ENCODE measurements at regions not wholly inside any gene's neighbourhood (a gene's known extent, or its start where the extent isn't known, plus 50 kb on each side); places are given as distances from the start of the nearest gene placed in this dataset.

- DNase-seq, result no peak
- Histone ChIP-seq H3K9me3 (replicated peaks; ENCODE audit: insufficient read depth, low read length) (no peaks in the 10 kb centered on the region), H3K27me3 (replicated peaks; ENCODE audit: insufficient read depth, low read length) (no peaks in the 10 kb centered on the region), H3K4me1 (ENCODE audit: low read length) (no peaks in the 10 kb centered on the region), H4K20me1 (ENCODE audit: insufficient read depth, low read length) (no peaks in the 10 kb centered on the region), H3K27ac (ENCODE audit: low read length) (no peak overlapping the region), H3F3A (ENCODE audit: insufficient read depth, low read length) (no peaks in the 10 kb centered on the region), H3K4me3 (ENCODE audit: low read length) (no peak overlapping the region), H3K36me3 (replicated peaks; ENCODE audit: insufficient read depth, low read length) (no peaks in the 10 kb centered on the region), H3K4me2 (ENCODE audit: low read depth, low read length) (no peak overlapping the region), H3K79me2 (ENCODE audit: low read length) (no peaks in the 10 kb centered on the region), H3K9me2 (replicated peaks; ENCODE audit: insufficient read depth, low read length) (no peaks in the 10 kb centered on the region), H3K9ac (ENCODE audit: low read length) (no peak overlapping the region), H2AFZ (ENCODE audit: low read length) (no peak overlapping the region)
- TF ChIP-seq CTCF (IDR thresholded peaks at IDR 0.05; ENCODE audit: low read length) (no peak), EZH2 (optimal IDR thresholded peaks at IDR 0.05; ENCODE audit: low read depth, low read length) (no peak), EZH2phosphoT487 (IDR thresholded peaks at IDR 0.05; ENCODE audit: low read length) (no peak)
Measured at GRCh38 chr11:101296896-101297295, 167.3 kb upstream of the PGR start.

- H3K27me3 ChIP-seq (replicated peaks; ENCODE audit: insufficient read depth, low read length), result no peaks in the 10 kb centered on the region
- no peak overlapping the region for H3K4me3 ChIP-seq (ENCODE audit: low read length)
- H3K36me3 ChIP-seq (replicated peaks; ENCODE audit: insufficient read depth, low read length), result no peaks in the 10 kb centered on the region
- no peaks in the 10 kb centered on the region for H3K9me2 ChIP-seq (replicated peaks; ENCODE audit: insufficient read depth, low read length)
- no peak for DNase-seq
- H3K27ac ChIP-seq (ENCODE audit: low read length), result no peak overlapping the region
- H3F3A ChIP-seq (ENCODE audit: insufficient read depth, low read length), result no peaks in the 10 kb centered on the region
- no peak overlapping the region for H2AFZ ChIP-seq (ENCODE audit: low read length)
- no peaks in the 10 kb centered on the region for H4K20me1 ChIP-seq (ENCODE audit: insufficient read depth, low read length)
- H3K4me1 ChIP-seq (ENCODE audit: low read length), result no peaks in the 10 kb centered on the region
- TF ChIP-seq CTCF (IDR thresholded peaks at IDR 0.05; ENCODE audit: low read length), result no peak
- no peak for TF ChIP-seq EZH2 (optimal IDR thresholded peaks at IDR 0.05; ENCODE audit: low read depth, low read length)
- TF ChIP-seq EZH2phosphoT487 (IDR thresholded peaks at IDR 0.05; ENCODE audit: low read length), result no peak
- H3K79me2 ChIP-seq (ENCODE audit: low read length), result no peaks in the 10 kb centered on the region
- no peak overlapping the region for H3K9ac ChIP-seq (ENCODE audit: low read length)
- H3K4me2 ChIP-seq (ENCODE audit: low read depth, low read length), result no peak overlapping the region
- H3K9me3 ChIP-seq (replicated peaks; ENCODE audit: insufficient read depth, low read length), result no peaks in the 10 kb centered on the region
Measured at GRCh38 chr11:101292661-101293240, 163.1 kb upstream of the PGR start.

- Histone ChIP-seq H3K79me2 (ENCODE audit: low read length) (no peaks in the 10 kb centered on the region), H3K27ac (ENCODE audit: low read length) (no peak overlapping the region), H3K9me2 (replicated peaks; ENCODE audit: insufficient read depth, low read length) (no peaks in the 10 kb centered on the region), H2AFZ (ENCODE audit: low read length) (no peak overlapping the region), H3K4me2 (ENCODE audit: low read depth, low read length) (no peak overlapping the region), H3F3A (ENCODE audit: insufficient read depth, low read length) (no peaks in the 10 kb centered on the region), H3K9ac (ENCODE audit: low read length) (no peak overlapping the region), H3K4me1 (ENCODE audit: low read length) (no peaks in the 10 kb centered on the region), H3K4me3 (ENCODE audit: low read length) (no peak overlapping the region), H3K9me3 (replicated peaks; ENCODE audit: insufficient read depth, low read length) (no peaks in the 10 kb centered on the region), H4K20me1 (ENCODE audit: insufficient read depth, low read length) (no peaks in the 10 kb centered on the region), H3K27me3 (replicated peaks; ENCODE audit: insufficient read depth, low read length) (no peaks in the 10 kb centered on the region), H3K36me3 (replicated peaks; ENCODE audit: insufficient read depth, low read length) (no peaks in the 10 kb centered on the region)
- TF ChIP-seq CTCF (IDR thresholded peaks at IDR 0.05; ENCODE audit: low read length) (no peak), EZH2 (optimal IDR thresholded peaks at IDR 0.05; ENCODE audit: low read depth, low read length) (no peak), EZH2phosphoT487 (IDR thresholded peaks at IDR 0.05; ENCODE audit: low read length) (no peak)
- no peak for DNase-seq
Measured at GRCh38 chr11:101291279-101291678, 161.7 kb upstream of the PGR start.

All from MM.1S (cell line).